IPS-11a (cell line): ENCODE measurements at regions not wholly inside any gene's neighbourhood (a gene's known extent, or its start where the extent isn't known, plus 50 kb on each side); places are given as distances from the start of the nearest gene placed in this dataset.

Source experiments
- H3K4me3 ChIP-seq: one replicate; pipeline ENCODE4 v1.5.1; 2013; ENCODE audit warnings: low read depth, low read length, control low read depth

DNA sequence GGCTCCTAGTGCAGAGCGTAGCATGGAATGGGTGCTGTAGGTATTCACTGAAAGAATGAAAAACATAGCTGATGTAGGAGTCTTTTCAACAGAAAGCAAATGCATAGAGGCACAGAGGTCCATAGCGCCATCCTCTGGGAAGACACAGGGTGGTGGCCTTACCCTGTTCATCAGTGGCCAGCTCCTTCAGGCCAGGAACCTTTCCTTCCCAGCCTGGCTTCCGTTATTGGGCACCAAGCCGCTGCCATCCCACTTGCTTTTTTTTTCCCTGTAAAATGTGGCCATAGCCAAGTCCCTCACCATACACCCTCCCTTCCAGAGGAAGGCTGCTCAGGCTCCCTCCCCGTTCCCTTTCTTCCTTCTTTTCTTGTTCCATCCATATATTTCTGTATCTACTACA lies 118.1 kb downstream of the ZNF621 start:
- H3K4me3 ChIP-seq: no peak overlapping the region

DNA sequence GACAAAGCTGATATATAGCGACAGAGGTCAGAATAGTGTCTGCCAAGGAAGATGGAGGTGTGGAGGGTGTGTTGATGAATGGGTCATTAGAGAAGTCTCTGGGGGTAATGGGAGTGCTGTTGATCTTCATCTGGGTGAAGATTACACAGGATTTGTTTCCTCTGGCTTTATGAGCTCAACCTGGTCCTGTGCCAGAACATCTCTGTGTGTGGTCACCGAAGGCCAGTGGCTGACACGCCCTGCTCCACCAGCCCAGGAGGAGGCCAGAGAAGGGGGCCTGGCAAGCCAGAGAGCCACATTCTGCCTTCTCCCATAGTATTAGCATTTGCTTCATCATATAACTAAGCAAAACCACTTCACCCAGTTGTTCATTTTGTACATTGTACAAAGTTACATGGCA lies 121.1 kb downstream of the ZNF621 start:
- no peak overlapping the region for H3K4me3 ChIP-seq

DNA sequence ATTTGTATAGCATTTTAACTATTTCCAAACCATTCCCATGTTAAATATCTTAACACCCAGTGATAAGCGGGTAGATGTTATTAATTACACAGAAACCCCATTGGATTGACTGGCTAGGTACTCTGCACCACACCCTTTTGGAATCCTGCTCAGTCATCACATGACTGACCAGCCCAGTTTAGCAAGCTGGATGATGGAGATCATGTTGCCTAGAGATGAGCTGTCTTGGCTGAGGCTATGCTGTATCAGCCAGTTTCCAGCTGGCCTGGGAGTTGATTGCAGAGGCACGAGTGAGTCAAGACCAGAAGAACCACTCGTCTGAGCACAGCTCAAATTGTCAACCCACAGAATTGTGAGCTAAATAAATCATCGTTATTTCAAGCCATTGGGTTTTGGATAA lies 124.6 kb downstream of the ZNF621 start:
- no peak overlapping the region for H3K4me3 ChIP-seq

DNA sequence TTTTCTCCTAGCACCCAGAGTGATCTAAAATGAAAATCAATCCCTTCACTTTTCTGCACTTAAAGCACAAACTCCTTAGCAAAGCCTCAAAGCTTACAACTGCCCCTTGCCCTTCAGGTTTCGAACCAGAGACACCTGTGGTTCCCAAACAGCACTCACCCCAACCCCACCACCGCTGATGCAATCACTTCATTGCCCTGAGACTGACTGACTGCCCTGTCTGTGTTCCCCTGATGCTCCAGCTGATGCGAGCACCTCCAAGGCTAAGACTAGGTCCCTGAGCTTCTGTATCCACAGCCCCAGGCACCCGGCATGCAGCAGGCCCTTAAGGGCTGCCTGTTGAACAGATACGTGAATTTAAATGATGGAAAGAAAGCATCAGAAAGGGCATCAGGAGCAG lies 127.3 kb downstream of the ZNF621 start:
- H3K4me3 ChIP-seq: no peak overlapping the region

DNA sequence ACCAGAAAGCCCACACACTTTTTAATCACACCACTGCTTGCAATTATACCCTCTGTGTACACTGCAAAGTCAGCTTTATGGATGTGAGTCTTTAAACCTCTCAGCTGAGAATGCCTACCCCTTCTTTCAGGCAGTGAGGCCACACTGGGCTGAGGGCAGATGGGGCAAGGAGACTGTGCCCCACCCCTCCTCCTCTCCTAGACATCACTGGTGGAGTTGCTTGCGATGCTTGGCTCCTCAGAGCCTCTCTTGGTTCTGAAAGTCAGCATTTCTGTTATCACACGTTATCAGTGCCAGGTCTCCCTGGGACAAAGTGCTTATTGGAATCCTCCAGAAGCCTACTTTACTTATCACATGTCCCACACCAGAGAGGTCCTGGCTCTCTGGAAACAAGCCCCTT lies 128.2 kb downstream of the ZNF621 start:
- H3K4me3 ChIP-seq: no peak overlapping the region

DNA sequence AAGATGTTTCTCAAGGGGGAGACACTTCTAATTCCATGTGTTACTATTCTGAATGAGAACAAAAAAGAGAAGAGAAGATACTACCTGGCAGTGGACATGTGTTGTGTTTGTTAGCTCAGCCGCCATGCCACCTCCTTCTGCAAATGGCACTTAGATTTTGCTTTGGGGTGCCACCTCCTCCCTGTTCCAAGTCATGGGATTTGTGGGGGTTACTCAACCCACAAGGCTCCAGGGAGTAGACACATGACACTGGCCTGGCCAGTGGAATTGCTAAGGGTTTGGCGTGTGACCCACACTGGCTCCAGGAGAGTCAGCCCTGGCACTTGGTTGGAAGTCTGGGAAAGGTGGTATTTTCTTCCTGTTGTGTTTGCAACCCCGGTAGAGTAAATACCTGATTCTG lies 129.1 kb downstream of the ZNF621 start:
- no peak overlapping the region for H3K4me3 ChIP-seq

DNA sequence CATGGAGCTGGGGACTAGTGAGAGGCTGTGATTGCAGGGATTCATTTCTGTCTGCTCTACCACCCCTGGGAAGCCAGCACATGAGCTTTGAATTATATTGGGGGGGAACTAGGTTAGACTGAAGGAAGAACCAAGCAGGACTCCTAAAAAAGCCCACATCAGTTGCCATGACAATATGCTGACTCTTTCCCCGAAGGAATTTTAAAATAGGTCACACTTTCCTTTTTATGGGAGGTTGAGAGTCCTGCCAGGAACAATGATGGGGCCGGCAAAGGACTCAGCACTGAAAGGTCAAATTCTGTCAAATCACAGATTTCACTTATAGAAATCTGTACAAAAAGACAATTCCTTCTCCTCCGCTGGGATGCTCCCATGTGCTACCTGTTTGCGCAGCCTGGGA lies 130.8 kb downstream of the ZNF621 start:
- no peak overlapping the region for H3K4me3 ChIP-seq

- no peak overlapping the region for H3K4me3 ChIP-seq
These were observed 132.9 kb downstream of the ZNF621 start for GRCh38 chr3:40657623-40658022.

DNA sequence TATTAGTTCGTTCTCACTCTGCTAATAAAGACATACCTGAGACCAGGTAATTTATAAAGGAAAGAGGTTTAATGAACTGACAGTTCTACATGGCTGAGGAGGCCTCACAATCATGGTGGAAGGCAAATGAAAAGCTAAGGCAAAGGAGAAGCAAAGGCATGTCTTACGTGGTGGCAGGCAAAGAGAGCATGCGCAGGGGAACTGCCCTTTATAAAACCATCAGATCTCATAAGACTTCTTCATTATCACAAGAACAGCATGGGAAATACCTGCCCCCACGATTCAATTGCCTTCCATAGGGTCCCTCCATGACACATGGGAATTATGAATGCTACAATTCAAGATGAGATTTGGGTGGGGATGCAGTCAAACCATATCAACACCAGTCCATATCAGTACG lies 133.5 kb downstream of the ZNF621 start:
- no peak overlapping the region for H3K4me3 ChIP-seq

DNA sequence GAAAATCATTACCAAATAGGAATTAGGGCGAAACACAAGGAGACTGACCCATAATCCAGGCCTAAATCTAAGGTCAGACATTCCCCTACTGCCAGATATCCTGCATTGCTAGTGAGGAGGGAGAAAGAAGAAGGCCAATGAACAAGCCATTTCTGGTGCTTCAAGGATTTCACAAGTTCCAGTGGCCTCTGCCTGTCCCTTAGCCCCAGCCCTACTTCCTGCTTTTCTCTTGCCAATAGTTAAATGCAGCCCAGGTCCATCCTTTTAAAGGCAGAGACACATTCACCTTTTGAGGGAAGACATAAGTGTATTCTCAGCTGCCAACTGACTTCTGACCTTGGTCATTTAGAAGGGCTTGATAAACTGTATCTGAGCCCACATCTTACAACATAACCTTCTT lies 135.8 kb downstream of the ZNF621 start:
- no peak overlapping the region for H3K4me3 ChIP-seq

GRCh38 chr3:40661284-40661683 lies 136.5 kb downstream of the ZNF621 start:
- H3K4me3 ChIP-seq: no peak overlapping the region

DNA sequence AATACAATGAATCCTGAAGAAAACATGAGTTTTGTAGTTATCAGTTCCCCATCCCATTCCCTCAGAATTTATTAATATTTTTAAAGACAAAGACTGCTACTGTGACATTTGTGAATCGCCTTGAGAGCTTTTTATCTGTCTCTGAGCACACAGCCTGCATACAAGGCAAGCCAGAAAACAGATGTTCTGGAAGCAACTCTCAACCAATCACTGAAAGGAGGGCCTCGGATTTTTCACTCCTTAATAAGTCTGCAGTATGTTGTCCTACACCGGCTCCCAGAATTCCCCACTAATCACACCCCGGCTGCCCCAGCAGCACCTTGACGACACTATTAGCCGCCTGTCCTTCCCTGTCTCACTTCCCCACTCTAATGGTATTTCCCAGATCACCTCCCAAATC lies 138.5 kb downstream of the ZNF621 start:
- H3K4me3 ChIP-seq: no peak overlapping the region

- H3K4me3 ChIP-seq: no peak overlapping the region
These were observed 144.4 kb downstream of the ZNF621 start for GRCh38 chr3:40669176-40669575.

- no peak overlapping the region for H3K4me3 ChIP-seq
These were observed 148.1 kb downstream of the ZNF621 start for GRCh38 chr3:40672861-40673260.

GRCh38 chr3:40677321-40677720 lies 152.6 kb downstream of the ZNF621 start:
- H3K4me3 ChIP-seq: no peak overlapping the region

- H3K4me3 ChIP-seq: no peak overlapping the region
These were observed 153.0 kb downstream of the ZNF621 start for GRCh38 chr3:40677749-40678148.

- H3K4me3 ChIP-seq: no peak overlapping the region
These were observed 154.5 kb downstream of the ZNF621 start for GRCh38 chr3:40679290-40679689.

DNA sequence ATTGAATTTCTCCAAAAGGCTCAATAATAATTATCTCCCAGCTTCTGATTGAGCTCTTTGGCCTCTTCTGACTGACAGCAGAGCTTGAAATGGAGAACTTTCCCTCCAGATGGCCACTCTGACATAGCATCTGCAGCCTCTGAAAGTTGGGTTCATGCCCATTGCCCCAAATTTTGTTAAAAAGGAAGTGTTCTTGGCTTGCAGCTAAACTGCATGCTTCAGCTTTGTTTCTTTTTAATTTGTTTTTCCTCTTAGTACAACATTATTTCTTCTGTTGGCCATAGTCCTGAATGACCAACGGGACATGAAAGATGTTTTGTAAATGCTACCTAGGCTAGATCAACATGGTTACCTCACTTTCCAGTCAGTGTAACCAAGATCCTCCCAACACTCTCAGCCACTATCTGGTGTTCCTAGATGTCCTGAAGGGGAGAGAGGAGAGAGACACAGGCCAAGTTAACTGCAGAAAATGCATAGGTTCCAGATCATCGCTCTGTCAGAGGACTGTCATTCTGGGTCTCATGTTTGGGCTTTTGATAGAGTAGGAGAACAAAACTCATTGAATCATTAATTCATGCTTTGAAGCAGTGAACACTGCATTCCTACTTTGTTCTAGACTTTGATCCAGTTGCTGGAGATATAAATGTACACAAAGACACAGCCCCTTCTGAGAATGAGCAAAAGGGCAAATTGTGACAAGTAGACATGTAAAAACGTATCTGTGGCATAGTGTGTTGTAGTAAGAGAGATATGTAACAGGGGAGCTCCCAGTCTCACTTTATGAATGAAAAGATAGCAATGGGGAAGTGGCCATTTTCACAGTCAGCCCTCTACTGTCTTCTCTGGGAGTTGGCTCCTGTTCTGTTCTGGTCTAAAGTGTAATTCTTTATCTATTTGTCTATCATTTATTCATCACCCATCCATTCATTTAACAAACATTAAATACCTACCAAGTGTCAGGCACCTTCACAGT lies 156.2 kb downstream of the ZNF621 start:
- H3K4me3 ChIP-seq: no peak overlapping the region

DNA sequence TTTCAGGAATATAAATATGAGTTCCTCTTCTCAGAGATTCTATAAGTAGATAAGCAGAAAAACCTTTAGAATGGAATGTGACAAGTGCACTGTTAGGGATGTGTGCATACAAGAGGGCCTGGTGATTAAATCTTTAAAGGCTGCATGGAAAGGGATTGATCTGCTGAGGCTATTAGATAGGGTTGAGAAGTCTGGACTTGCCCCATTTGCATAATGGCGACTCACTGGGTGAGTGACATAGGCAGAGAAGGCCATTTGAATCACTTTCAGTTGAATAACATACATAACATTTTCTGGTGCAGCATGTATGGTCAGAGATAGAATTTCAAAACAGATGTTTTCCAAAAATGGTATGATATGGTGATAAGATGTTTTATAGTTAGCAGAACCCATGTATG lies 156.9 kb downstream of the ZNF621 start:
- H3K4me3 ChIP-seq: no peak overlapping the region

DNA sequence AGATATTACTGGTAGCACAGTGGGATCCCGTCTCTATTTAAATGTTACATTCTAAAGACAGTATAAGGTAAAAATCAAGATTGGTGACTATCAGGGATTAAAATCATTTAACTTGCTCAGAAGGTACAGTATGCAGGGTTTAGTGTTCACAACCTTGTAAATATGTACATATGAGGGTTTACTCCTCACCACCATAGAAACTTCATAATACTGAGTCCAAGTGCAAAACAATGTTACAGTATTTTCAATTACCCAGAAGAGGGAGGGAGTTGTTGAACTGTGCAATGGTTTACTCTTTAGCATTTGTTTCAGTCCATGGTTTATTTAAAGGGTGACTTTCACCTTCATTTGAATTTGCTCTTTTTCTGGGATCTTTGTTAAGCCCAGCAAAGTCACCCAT lies 165.1 kb downstream of the ZNF621 start:
- H3K4me3 ChIP-seq: no peak overlapping the region

GRCh38 chr3:40690749-40691451 lies 166.1 kb downstream of the ZNF621 start:
- H3K4me3 ChIP-seq: no peak overlapping the region

GRCh38 chr3:40691452-40691861 lies 166.7 kb downstream of the ZNF621 start:
- no peak overlapping the region for H3K4me3 ChIP-seq
